ENCODE measurements at regions not wholly inside any gene's neighbourhood (a gene's known extent, or its start where the extent isn't known, plus 50 kb on each side); places are given as distances from the start of the nearest gene placed in this dataset.

DNA sequence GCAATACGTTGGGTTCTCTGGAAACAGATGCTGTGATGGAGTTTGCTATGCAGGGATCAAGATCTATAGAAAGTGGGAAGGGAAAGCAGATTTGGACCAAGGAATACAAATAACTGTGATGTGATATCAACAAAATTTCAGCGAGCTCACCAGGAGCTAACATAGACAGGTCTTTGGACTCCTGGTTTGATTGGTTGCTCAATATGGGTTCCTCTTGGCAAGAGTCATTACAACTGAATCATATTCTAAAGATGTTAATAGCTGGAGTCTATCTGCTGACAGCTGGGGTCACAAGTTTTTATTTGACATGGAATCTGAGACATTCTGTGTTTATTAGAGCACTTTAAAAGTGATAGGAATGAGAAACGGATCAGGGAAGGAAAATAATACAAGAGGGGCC lies 637.6 kb upstream of the GNPDA2 start:
- no peak for ATAC-seq
- H3K27me3 Mint-ChIP-seq (ENCODE audit: low read depth): no peaks in the 10 kb centered on the region
- no peak for DNase-seq
- no peaks in the 10 kb centered on the region for H3K36me3 Mint-ChIP-seq (ENCODE audit: insufficient read depth)
- H3K4me3 Mint-ChIP-seq: no peak overlapping the region
- H3K4me1 Mint-ChIP-seq (ENCODE audit: low read depth): no peaks in the 10 kb centered on the region
- H3K9me3 Mint-ChIP-seq: peaks cover 26% of the 10 kb centered on the region

GRCh38 chr4:45358573-45359506 lies 632.5 kb upstream of the GNPDA2 start:
- H3K4me3 Mint-ChIP-seq: no peak overlapping the region
- DNase-seq: no peak
- H3K36me3 Mint-ChIP-seq (ENCODE audit: insufficient read depth): no peaks in the 10 kb centered on the region
- ATAC-seq: no peak
- H3K4me1 Mint-ChIP-seq (ENCODE audit: low read depth): no peaks in the 10 kb centered on the region
- H3K27me3 Mint-ChIP-seq (ENCODE audit: low read depth): no peaks in the 10 kb centered on the region
- peaks cover 26% of the 10 kb centered on the region for H3K9me3 Mint-ChIP-seq

GRCh38 chr4:45353161-45353560 lies 626.8 kb upstream of the GNPDA2 start:
- no peaks in the 10 kb centered on the region for H3K4me1 Mint-ChIP-seq (ENCODE audit: low read depth)
- no peak overlapping the region for H3K4me3 Mint-ChIP-seq
- ATAC-seq (no peak), DNase-seq (no peak)
- H3K27me3 Mint-ChIP-seq (ENCODE audit: low read depth): no peaks in the 10 kb centered on the region
- H3K9me3 Mint-ChIP-seq: peaks cover 21% of the 10 kb centered on the region
- H3K36me3 Mint-ChIP-seq (ENCODE audit: insufficient read depth): no peaks in the 10 kb centered on the region

DNA sequence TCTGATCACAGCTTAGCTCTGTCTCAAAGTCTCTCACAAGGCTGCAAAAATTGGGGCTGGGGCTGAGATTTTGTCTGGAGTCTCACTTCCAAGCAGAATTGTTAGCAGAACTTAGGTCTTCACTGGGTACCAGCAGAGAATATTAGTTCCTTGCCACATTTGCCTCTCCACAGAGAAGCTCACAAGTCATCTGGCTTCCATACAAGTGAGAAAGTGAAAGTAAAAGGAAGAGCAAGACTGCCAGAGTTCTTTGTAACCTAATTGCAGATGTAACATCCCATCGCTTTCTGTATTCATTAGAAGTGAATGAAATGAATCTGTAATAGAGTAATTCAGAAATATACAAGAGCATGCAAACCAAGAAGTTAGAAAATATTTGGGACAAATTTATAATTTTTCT lies 624.1 kb upstream of the GNPDA2 start:
- no peaks in the 10 kb centered on the region for H3K27me3 Mint-ChIP-seq (ENCODE audit: low read depth)
- DNase-seq (no peak), ATAC-seq (no peak)
- peaks cover 23% of the 10 kb centered on the region for H3K9me3 Mint-ChIP-seq
- H3K4me3 Mint-ChIP-seq: no peak overlapping the region
- no peaks in the 10 kb centered on the region for H3K4me1 Mint-ChIP-seq (ENCODE audit: low read depth)
- H3K36me3 Mint-ChIP-seq (ENCODE audit: insufficient read depth): no peaks in the 10 kb centered on the region

DNA sequence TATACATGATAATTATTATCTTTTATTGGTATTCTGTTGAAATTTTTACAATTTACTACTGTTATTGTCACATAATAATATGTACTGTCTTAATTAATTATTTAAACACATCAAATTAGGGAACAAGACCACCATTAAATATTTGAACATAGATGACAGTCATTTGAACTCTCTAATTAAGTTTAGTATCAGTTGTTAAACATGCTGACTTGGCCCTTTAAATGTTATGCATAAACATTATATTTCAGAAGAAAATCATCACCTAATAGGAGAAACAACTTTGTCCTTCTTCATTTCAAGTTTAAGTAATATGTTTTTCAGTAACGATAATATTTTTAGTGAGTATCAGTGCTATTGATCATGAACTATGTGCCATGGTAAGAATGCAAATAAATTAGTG lies 623.5 kb upstream of the GNPDA2 start:
- no peaks in the 10 kb centered on the region for H3K36me3 Mint-ChIP-seq (ENCODE audit: insufficient read depth)
- no peaks in the 10 kb centered on the region for H3K4me1 Mint-ChIP-seq (ENCODE audit: low read depth)
- no peaks in the 10 kb centered on the region for H3K27me3 Mint-ChIP-seq (ENCODE audit: low read depth)
- H3K4me3 Mint-ChIP-seq: no peak overlapping the region
- H3K9me3 Mint-ChIP-seq: peaks cover 20% of the 10 kb centered on the region
- DNase-seq: no peak
- ATAC-seq: no peak

GRCh38 chr4:45346816-45347435 lies 620.6 kb upstream of the GNPDA2 start:
- Mint-ChIP-seq H3K36me3 (ENCODE audit: insufficient read depth) (no peaks in the 10 kb centered on the region), H3K4me3 (no peak overlapping the region), H3K4me1 (ENCODE audit: low read depth) (no peaks in the 10 kb centered on the region), H3K9me3 (peaks cover 16% of the 10 kb centered on the region), H3K27me3 (ENCODE audit: low read depth) (no peaks in the 10 kb centered on the region)
- DNase-seq (no peak), ATAC-seq (no peak)

DNA sequence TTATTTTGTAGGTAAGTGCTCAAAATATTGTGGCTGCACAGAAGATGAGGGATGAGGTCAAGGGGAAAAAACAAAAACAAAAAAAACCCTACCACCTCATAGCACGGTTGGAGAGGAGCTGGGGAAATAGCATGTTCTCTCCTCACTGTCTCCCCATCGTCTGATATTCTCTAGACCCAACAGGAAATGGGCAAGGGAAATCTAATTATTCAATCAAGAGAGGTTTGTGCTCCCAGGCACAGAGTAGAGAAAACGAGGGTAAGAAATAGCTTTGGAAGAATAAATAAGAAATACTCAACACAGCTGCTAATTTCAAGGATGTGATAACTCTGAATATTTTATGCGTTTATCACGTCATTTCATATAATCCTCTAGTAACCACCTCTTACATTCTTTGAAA lies 619.2 kb upstream of the GNPDA2 start:
- Mint-ChIP-seq H3K27me3 (ENCODE audit: low read depth) (no peaks in the 10 kb centered on the region), H3K9me3 (peaks cover 12% of the 10 kb centered on the region), H3K36me3 (ENCODE audit: insufficient read depth) (no peaks in the 10 kb centered on the region), H3K4me1 (ENCODE audit: low read depth) (no peaks in the 10 kb centered on the region), H3K4me3 (no peak overlapping the region)
- ATAC-seq (no peak), DNase-seq (no peak)

- H3K4me1 Mint-ChIP-seq (ENCODE audit: low read depth): no peaks in the 10 kb centered on the region
- no peak overlapping the region for H3K4me3 Mint-ChIP-seq
- no peaks in the 10 kb centered on the region for H3K36me3 Mint-ChIP-seq (ENCODE audit: insufficient read depth)
- peaks cover 17% of the 10 kb centered on the region for H3K9me3 Mint-ChIP-seq
- no peaks in the 10 kb centered on the region for H3K27me3 Mint-ChIP-seq (ENCODE audit: low read depth)
- ATAC-seq (no peak), DNase-seq (no peak)
These were observed 605.4 kb upstream of the GNPDA2 start for GRCh38 chr4:45331802-45332201.

- Mint-ChIP-seq H3K9me3 (peaks cover 29% of the 10 kb centered on the region), H3K27me3 (ENCODE audit: low read depth) (no peaks in the 10 kb centered on the region), H3K4me1 (ENCODE audit: low read depth) (no peaks in the 10 kb centered on the region), H3K36me3 (ENCODE audit: insufficient read depth) (no peaks in the 10 kb centered on the region), H3K4me3 (no peak overlapping the region)
- ATAC-seq (no peak), DNase-seq (no peak)
These were observed 601.2 kb upstream of the GNPDA2 start for GRCh38 chr4:45327544-45327943.

GRCh38 chr4:45324455-45325417 lies 598.4 kb upstream of the GNPDA2 start:
- Mint-ChIP-seq H3K27me3 (ENCODE audit: low read depth) (no peaks in the 10 kb centered on the region), H3K9me3 (peaks cover 28% of the 10 kb centered on the region), H3K36me3 (ENCODE audit: insufficient read depth) (no peaks in the 10 kb centered on the region), H3K4me1 (ENCODE audit: low read depth) (no peaks in the 10 kb centered on the region), H3K4me3 (no peak overlapping the region)
- DNase-seq (no peak), ATAC-seq (no peak)

DNA sequence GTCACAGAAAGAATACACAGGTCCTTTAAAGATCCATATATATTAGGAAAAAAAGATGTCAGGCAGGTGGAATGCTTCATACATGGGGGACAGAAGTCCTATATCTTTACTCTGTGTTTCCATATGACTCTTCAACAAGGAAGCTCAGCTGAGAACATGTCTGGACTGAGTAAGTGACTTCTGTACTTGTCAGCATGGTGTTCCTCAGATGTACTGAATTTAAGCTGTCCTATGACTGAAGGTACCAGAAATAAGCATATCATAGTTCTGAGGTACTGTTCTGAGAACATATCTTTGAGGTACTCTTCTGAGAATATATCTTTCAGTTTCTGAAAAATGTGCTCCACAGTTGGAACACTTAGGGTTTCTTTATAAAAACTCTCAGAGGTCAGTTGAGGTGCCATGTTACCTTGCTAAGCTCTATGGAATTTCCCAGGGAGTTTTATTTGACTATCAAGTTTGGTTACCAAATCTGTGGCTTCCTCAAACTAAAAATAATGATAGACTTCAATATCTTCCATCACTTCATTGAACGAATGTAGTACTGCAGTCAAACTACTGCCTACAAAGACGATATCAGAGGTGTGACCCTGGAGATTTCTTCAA lies 597.2 kb upstream of the GNPDA2 start:
- DNase-seq: no peak
- no peak for ATAC-seq
- no peaks in the 10 kb centered on the region for H3K4me1 Mint-ChIP-seq (ENCODE audit: low read depth)
- no peaks in the 10 kb centered on the region for H3K36me3 Mint-ChIP-seq (ENCODE audit: insufficient read depth)
- no peak overlapping the region for H3K4me3 Mint-ChIP-seq
- peaks cover 25% of the 10 kb centered on the region for H3K9me3 Mint-ChIP-seq
- no peaks in the 10 kb centered on the region for H3K27me3 Mint-ChIP-seq (ENCODE audit: low read depth)

- DNase-seq (no peak), ATAC-seq (no peak)
- Mint-ChIP-seq H3K4me3 (no peak overlapping the region), H3K27me3 (ENCODE audit: low read depth) (no peaks in the 10 kb centered on the region), H3K4me1 (ENCODE audit: low read depth) (no peaks in the 10 kb centered on the region), H3K9me3 (peaks cover 19% of the 10 kb centered on the region), H3K36me3 (ENCODE audit: insufficient read depth) (no peaks in the 10 kb centered on the region)
These were observed 591.4 kb upstream of the GNPDA2 start for GRCh38 chr4:45317739-45318138.

- no peak for DNase-seq
- H3K4me3 Mint-ChIP-seq: no peak overlapping the region
- no peak for ATAC-seq
- no peaks in the 10 kb centered on the region for H3K27me3 Mint-ChIP-seq (ENCODE audit: low read depth)
- H3K4me1 Mint-ChIP-seq (ENCODE audit: low read depth): no peaks in the 10 kb centered on the region
- H3K36me3 Mint-ChIP-seq (ENCODE audit: insufficient read depth): no peaks in the 10 kb centered on the region
- H3K9me3 Mint-ChIP-seq: peaks cover 19% of the 10 kb centered on the region
These were observed 590.9 kb upstream of the GNPDA2 start for GRCh38 chr4:45317276-45317675.

- no peak for ATAC-seq
- H3K4me1 Mint-ChIP-seq (ENCODE audit: low read depth): no peaks in the 10 kb centered on the region
- H3K4me3 Mint-ChIP-seq: no peak overlapping the region
- no peaks in the 10 kb centered on the region for H3K27me3 Mint-ChIP-seq (ENCODE audit: low read depth)
- H3K9me3 Mint-ChIP-seq: peaks cover 19% of the 10 kb centered on the region
- no peaks in the 10 kb centered on the region for H3K36me3 Mint-ChIP-seq (ENCODE audit: insufficient read depth)
- DNase-seq: no peak
These were observed 589.9 kb upstream of the GNPDA2 start for GRCh38 chr4:45316257-45316656.

Measured in activated T-cell treated with anti-CD3 and anti-CD28 coated beads, Interleukin-2, amount 50 U/mL, for 4 hours (primary cell).